HAP-1 (cell line): ENCODE measurements at regions not wholly inside any gene's neighbourhood (a gene's known extent, or its start where the extent isn't known, plus 50 kb on each side); places are given as distances from the start of the nearest gene placed in this dataset.

Source experiments
- DNase-seq, 2 experiments: peaks; one replicate each; pipeline ENCODE4 v3.0.0-alpha.2; 2016 to 2020; ENCODE audit warnings: low spot score in 2 of 2
- H3K27me3 ChIP-seq: fragments of 250-450 bp; sonication (Bioruptor Pico); 2 replicates; pipeline ENCODE4 v1.5.1; 2020; ENCODE audit warnings: low read depth, mild to moderate bottlenecking, moderate library complexity
- H3K36me3 ChIP-seq: fragments of 250-450 bp; sonication (Bioruptor Pico); replicated peaks from 2 replicates; pipeline ENCODE4 v1.5.1; 2020; ENCODE audit warnings: mild to moderate bottlenecking
- H3K4me1 ChIP-seq: fragments of 250-450 bp; sonication (Bioruptor Pico); 2 replicates; pipeline ENCODE4 v1.5.1; 2020; ENCODE audit warnings: mild to moderate bottlenecking
- H3K4me3 ChIP-seq: fragments of 250-450 bp; sonication (Bioruptor Pico); 2 replicates; pipeline ENCODE4 v1.5.1; 2020; ENCODE audit warnings: mild to moderate bottlenecking, moderate library complexity
- H3K9me3 ChIP-seq: fragments of 250-450 bp; sonication (Bioruptor Pico); 2 replicates; pipeline ENCODE4 v1.5.1; 2020; ENCODE audit warnings: mild to moderate bottlenecking, moderate library complexity
- in situ Hi-C: fragments of 300-500 bp; cut with MboI; formaldehyde crosslinking; loops from 3 replicates; pipeline ENCODE4 v1.14.3; 2020; ENCODE audit warnings: low sequenced_read_pairs, inconsistent platforms, mixed read lengths

GRCh38 chr2:30031184-30031583 is 109.8 kb upstream of the ALK start:
- Histone ChIP-seq H3K27me3 (no peaks in the 10 kb centered on the region; the same call in none of the 2 replicates), H3K4me3 (no peak overlapping the region), H3K9me3 (no peaks in the 10 kb centered on the region), H3K36me3 (no peaks in the 10 kb centered on the region), H3K4me1 (no peaks in the 10 kb centered on the region)
- DNase-seq = no peak
- in situ Hi-C loops = no loop called here

- no peak for DNase-seq
- Histone ChIP-seq H3K36me3 (no peaks in the 10 kb centered on the region), H3K9me3 (no peaks in the 10 kb centered on the region), H3K27me3 (peaks cover 2% of the 10 kb centered on the region; the same call in 1 of the 2 replicates), H3K4me3 (no peak overlapping the region), H3K4me1 (no peaks in the 10 kb centered on the region)
- in situ Hi-C loops = no loop called here
Measured at GRCh38 chr2:30034052-30034775, 112.6 kb upstream of the YPEL5 start.

GRCh38 chr2:30037016-30037415 is 109.8 kb upstream of the YPEL5 start:
- Histone ChIP-seq H3K4me1 (no peaks in the 10 kb centered on the region), H3K4me3 (no peak overlapping the region), H3K27me3 (0 out of 2 replicates have a peak, but pooled peaks cover 2% of the 10 kb centered on the region), H3K9me3 (no peaks in the 10 kb centered on the region), H3K36me3 (no peaks in the 10 kb centered on the region)
- DNase-seq = no peak
- in situ Hi-C loops = no loop called here

- Histone ChIP-seq H3K4me1 (no peaks in the 10 kb centered on the region), H3K36me3 (no peaks in the 10 kb centered on the region), H3K27me3 (0 out of 2 replicates have a peak, but pooled peaks cover 2% of the 10 kb centered on the region), H3K4me3 (no peak overlapping the region), H3K9me3 (no peaks in the 10 kb centered on the region)
- in situ Hi-C loops = no loop called here
- DNase-seq = no peak
Measured at GRCh38 chr2:30038419-30038818, 108.4 kb upstream of the YPEL5 start.

GRCh38 chr2:30039101-30039500 is 107.7 kb upstream of the YPEL5 start:
- Histone ChIP-seq H3K36me3 (no peaks in the 10 kb centered on the region), H3K27me3 (peaks cover 7% of the 10 kb centered on the region; the same call in 1 of the 2 replicates), H3K9me3 (no peaks in the 10 kb centered on the region), H3K4me3 (no peak overlapping the region), H3K4me1 (no peaks in the 10 kb centered on the region)
- in situ Hi-C loops = no loop called here
- DNase-seq = no peak

- in situ Hi-C loops = no loop called here
- Histone ChIP-seq H3K27me3 (peaks cover 9% of the 10 kb centered on the region; the same call in 1 of the 2 replicates), H3K9me3 (no peaks in the 10 kb centered on the region), H3K4me1 (no peaks in the 10 kb centered on the region), H3K4me3 (no peak overlapping the region), H3K36me3 (no peaks in the 10 kb centered on the region)
- no peak for DNase-seq
Measured at GRCh38 chr2:30040147-30040546, 106.7 kb upstream of the YPEL5 start.

- Histone ChIP-seq H3K27me3 (peaks cover 7% of the 10 kb centered on the region; the same call in 1 of the 2 replicates), H3K9me3 (no peaks in the 10 kb centered on the region), H3K4me1 (no peaks in the 10 kb centered on the region), H3K4me3 (no peak overlapping the region), H3K36me3 (no peaks in the 10 kb centered on the region)
- no peak for DNase-seq
- in situ Hi-C loops = no loop called here
Measured at GRCh38 chr2:30041884-30042283, 104.9 kb upstream of the YPEL5 start.

- in situ Hi-C loops = no loop called here
- no peaks in the 10 kb centered on the region for H3K4me1 ChIP-seq
- H3K27me3 ChIP-seq = peaks cover 9% of the 10 kb centered on the region
- no peak for DNase-seq
- H3K4me3 ChIP-seq = no peak overlapping the region
- no peaks in the 10 kb centered on the region for H3K9me3 ChIP-seq
- H3K36me3 ChIP-seq = no peaks in the 10 kb centered on the region
Measured at GRCh38 chr2:30046396-30046795, 100.4 kb upstream of the YPEL5 start.

GRCh38 chr2:30046979-30047378 is 99.8 kb upstream of the YPEL5 start:
- Histone ChIP-seq H3K9me3 (no peaks in the 10 kb centered on the region), H3K27me3 (peaks cover 9% of the 10 kb centered on the region), H3K4me1 (no peaks in the 10 kb centered on the region), H3K4me3 (no peak overlapping the region), H3K36me3 (no peaks in the 10 kb centered on the region)
- no peak for DNase-seq
- in situ Hi-C loops = no loop called here

- peaks cover 7% of the 10 kb centered on the region for H3K27me3 ChIP-seq
- no peaks in the 10 kb centered on the region for H3K4me1 ChIP-seq
- no peaks in the 10 kb centered on the region for H3K9me3 ChIP-seq
- in situ Hi-C loops = no loop called here
- no peaks in the 10 kb centered on the region for H3K36me3 ChIP-seq
- no peak for DNase-seq
- H3K4me3 ChIP-seq = no peak overlapping the region
Measured at GRCh38 chr2:30048636-30049175, 98.1 kb upstream of the YPEL5 start.

GRCh38 chr2:30055548-30055947 is 91.3 kb upstream of the YPEL5 start:
- H3K4me3 ChIP-seq = no peak overlapping the region
- DNase-seq = no peak
- H3K9me3 ChIP-seq = no peaks in the 10 kb centered on the region
- no peaks in the 10 kb centered on the region for H3K4me1 ChIP-seq
- in situ Hi-C loops = loop anchor here (25.0 kb wide), 1 partner anchor 1093 kb away; no protein-coding TSS in a partner anchor
- H3K36me3 ChIP-seq = no peaks in the 10 kb centered on the region
- no peaks in the 10 kb centered on the region for H3K27me3 ChIP-seq

- in situ Hi-C loops = loop anchor here (25.0 kb wide), 1 partner anchor 1098 kb away; no protein-coding TSS in a partner anchor
- no peaks in the 10 kb centered on the region for H3K27me3 ChIP-seq
- H3K4me3 ChIP-seq = no peak overlapping the region
Measured at GRCh38 chr2:30060562-30060961, 86.2 kb upstream of the YPEL5 start.

GRCh38 chr2:30068067-30068466 is 78.7 kb upstream of the YPEL5 start:
- in situ Hi-C loops = loop anchor here (25.0 kb wide), 1 partner anchor 1106 kb away; no protein-coding TSS in a partner anchor

More at GRCh38 chr2:30060562-30060961, 86.2 kb upstream of the YPEL5 start:
- no peak for DNase-seq
- H3K9me3 ChIP-seq = no peaks in the 10 kb centered on the region
- no peaks in the 10 kb centered on the region for H3K36me3 ChIP-seq
- no peaks in the 10 kb centered on the region for H3K4me1 ChIP-seq

GRCh38 chr2:30072250-30072842 is 74.5 kb upstream of the YPEL5 start:
- no peaks in the 10 kb centered on the region for H3K4me1 ChIP-seq
- H3K4me3 ChIP-seq = no peak overlapping the region
- no peaks in the 10 kb centered on the region for H3K9me3 ChIP-seq
- H3K36me3 ChIP-seq = no peaks in the 10 kb centered on the region
- in situ Hi-C loops = loop anchor here (25.0 kb wide), 1 partner anchor 1110 kb away; no protein-coding TSS in a partner anchor
- DNase-seq = peak; percentile 69 to 81
- H3K27me3 ChIP-seq = peaks cover 15% of the 10 kb centered on the region; the same call in 1 of the 2 replicates

More at GRCh38 chr2:30068067-30068466, 78.7 kb upstream of the YPEL5 start:
- no peak for DNase-seq
- H3K27me3 ChIP-seq = peaks cover 10% of the 10 kb centered on the region; the same call in 1 of the 2 replicates
- no peaks in the 10 kb centered on the region for H3K9me3 ChIP-seq
- H3K36me3 ChIP-seq = no peaks in the 10 kb centered on the region
- no peaks in the 10 kb centered on the region for H3K4me1 ChIP-seq
- no peak overlapping the region for H3K4me3 ChIP-seq
